GM12873 (cell line): ENCODE measurements at regions not wholly inside any gene's neighbourhood (a gene's known extent, or its start where the extent isn't known, plus 50 kb on each side); places are given as distances from the start of the nearest gene placed in this dataset.

ENCODE experiments used
- TF ChIP-seq, protein P1 (sequence below): IDR thresholded peaks from 2 replicates; pipeline ENCODE4 v1.5.1; 2012; ENCODE audit warnings: low read depth, mild to moderate bottlenecking, moderate library complexity, low read length, control low read depth; ENCODE audit not compliant: insufficient read depth; ENCODE audit errors: missing control alignments

DNA sequence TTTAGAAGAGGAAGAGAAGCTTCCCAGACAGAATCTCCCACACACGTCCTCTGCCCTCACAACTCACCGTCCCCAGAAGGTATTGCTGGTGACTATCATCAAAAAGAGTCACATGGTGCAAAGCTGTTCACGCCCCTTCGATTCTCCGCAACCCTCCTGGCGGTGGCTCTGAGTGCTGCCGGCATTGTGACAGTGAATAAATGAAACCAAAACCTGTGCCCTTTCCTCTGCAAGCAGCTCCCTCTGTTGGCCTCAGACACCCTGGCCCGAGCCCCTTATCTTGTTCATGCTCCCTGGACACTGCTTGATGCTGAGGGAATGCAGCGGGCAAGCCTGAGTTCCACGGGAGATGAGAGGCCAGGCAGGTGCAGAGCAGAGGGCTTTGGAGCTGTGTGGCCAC, 510.3 kb downstream of the NPHP4 start:
- TF ChIP-seq, protein P1, sequence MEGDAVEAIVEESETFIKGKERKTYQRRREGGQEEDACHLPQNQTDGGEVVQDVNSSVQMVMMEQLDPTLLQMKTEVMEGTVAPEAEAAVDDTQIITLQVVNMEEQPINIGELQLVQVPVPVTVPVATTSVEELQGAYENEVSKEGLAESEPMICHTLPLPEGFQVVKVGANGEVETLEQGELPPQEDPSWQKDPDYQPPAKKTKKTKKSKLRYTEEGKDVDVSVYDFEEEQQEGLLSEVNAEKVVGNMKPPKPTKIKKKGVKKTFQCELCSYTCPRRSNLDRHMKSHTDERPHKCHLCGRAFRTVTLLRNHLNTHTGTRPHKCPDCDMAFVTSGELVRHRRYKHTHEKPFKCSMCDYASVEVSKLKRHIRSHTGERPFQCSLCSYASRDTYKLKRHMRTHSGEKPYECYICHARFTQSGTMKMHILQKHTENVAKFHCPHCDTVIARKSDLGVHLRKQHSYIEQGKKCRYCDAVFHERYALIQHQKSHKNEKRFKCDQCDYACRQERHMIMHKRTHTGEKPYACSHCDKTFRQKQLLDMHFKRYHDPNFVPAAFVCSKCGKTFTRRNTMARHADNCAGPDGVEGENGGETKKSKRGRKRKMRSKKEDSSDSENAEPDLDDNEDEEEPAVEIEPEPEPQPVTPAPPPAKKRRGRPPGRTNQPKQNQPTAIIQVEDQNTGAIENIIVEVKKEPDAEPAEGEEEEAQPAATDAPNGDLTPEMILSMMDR, result peak; percentile 34

DNA sequence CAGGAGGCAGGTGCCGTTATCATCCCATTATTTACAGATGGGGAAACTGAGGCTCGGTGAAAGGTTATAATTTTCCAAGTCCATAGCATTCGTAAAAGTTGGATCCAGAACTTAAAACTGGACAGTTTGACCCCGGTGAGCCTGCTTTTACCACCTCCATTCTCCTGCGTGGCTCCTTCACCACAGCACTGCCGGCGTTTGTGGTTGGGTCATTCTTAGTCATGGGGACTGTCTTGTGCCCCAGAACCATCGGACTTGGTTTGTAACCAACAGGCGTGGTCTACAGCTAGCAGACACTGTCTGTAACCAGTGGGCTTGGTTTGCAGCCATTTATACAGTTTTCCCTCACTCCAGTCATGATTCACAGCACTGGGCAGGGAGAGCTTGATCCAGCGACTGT, 511.3 kb downstream of the NPHP4 start:
- TF ChIP-seq, protein P1, result no peak

DNA sequence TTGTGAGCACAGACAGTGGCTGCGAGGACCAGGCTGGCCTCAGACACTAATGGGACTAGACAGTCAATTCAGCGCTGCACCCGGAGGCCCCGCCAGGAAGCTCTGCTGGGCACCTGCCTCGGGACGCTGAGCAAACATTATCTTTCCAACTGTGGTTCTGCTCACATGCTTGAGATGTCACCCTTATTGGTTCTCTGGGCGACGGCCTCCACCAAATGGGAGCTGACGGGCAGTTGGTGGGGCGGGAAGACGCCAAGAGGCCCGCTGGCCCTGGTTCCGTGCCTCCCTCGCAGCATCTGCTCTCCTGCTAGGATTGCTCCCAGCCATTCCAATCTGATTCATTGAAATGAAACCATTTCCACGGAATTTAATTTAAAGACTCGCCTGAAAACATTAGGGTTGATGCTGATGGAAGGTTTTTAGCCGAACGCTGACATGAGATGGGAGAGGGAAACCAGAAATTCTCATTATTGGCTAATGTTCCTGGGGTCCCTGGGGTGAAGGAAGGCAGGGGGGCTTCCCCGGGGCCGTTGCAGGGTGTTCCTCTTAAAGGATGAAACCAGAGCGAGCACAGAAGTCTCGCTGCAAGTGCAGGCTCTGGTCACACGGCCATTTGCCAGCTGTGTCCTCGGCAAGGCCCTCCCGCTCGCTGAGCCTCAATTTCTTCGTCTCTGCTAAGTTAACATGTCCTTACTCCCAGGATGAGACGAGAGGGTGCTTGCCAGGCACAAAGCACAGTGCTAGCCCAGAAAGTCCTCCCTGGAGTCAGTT, 512.2 kb downstream of the NPHP4 start:
- TF ChIP-seq, protein P1, result no peak

DNA sequence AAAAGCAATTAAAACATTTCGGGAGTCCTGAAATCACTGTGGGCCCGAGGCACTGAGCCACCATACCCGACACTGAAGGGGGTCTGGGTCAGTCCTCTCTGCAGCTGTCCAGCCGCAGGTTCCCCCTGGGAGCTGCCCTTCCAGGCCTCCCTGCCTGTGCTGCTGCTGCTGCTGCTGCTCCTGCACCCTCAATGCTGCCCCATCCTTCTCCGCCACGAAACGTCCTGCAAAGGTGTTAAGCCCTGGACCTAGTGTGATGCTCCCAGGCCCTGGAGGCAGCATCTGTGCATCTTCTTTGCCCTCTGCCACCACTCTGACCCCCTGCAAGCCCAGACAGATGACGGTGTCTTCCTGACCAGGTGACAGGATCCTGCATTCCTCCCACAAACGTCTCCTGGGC, 513.3 kb downstream of the NPHP4 start:
- TF ChIP-seq, protein P1, result no peak

DNA sequence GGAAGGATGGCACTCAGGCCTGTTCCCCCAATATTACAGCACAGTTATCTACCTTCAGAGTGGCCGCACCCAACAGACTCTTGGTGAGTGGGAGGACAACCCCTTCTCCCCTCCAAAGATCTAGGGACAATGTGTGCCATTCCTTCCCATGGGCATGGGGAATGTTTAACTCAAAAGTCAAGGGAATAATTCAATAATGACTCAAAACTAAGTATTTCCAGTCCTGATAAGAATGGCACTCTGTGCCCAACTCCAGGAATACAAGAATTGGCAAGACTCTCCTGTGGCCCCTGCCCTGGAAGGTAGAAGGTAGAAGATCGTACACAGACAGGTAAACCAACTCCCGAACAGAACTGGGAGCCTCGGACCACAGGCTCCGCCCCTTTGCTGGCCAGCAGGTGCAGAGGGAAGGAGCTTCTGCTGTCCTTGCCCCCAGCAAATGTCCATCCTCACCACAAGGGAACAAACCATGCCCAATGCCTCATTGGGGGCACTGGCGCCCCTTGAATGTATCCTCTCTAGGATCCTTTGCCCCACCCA, 514.0 kb downstream of the NPHP4 start:
- TF ChIP-seq, protein P1, result no peak

DNA sequence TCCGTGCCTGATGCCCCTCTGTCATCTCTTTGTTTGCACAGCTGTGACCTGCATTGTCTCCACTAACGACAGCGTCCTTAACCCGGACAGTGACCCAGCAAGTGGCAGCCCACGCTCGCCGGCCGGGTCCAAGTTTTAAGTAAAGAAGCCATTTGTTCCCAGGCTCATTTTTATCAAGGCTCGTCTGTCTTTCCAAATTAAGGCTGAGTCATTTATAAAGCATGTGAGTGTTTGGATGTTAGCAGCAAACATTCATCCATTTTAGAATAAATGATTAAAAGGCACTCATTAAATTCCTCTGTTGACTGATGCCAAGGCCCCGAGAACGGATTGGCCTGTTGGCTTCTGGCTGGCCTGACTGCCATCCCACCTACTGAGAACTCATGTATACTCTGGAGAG, 514.5 kb downstream of the NPHP4 start:
- TF ChIP-seq, protein P1, result no peak

DNA sequence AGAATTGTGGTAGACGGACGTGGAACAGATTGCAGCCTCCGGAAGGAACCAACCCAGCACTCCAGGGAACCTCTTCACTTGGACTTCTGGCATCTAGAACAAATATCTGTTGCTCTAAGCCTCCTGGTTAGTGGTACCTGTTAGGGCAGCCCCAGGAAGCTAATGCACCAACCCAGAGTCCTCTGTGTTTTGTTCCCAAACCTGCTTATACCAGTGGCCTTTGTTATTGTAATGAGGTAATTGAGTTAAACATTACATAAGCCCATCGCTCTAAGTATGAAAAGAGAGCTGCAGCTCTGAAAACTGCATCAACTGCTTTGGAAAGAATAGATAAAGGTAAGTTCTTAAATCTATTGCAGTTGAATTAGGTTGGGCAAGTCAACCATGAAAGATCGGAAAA, 516.7 kb downstream of the NPHP4 start:
- TF ChIP-seq, protein P1, result no peak
